ENCODE measurements at regions not wholly inside any gene's neighbourhood (a gene's known extent, or its start where the extent isn't known, plus 50 kb on each side); places are given as distances from the start of the nearest gene placed in this dataset.

- TF ChIP-seq, protein P1, sequence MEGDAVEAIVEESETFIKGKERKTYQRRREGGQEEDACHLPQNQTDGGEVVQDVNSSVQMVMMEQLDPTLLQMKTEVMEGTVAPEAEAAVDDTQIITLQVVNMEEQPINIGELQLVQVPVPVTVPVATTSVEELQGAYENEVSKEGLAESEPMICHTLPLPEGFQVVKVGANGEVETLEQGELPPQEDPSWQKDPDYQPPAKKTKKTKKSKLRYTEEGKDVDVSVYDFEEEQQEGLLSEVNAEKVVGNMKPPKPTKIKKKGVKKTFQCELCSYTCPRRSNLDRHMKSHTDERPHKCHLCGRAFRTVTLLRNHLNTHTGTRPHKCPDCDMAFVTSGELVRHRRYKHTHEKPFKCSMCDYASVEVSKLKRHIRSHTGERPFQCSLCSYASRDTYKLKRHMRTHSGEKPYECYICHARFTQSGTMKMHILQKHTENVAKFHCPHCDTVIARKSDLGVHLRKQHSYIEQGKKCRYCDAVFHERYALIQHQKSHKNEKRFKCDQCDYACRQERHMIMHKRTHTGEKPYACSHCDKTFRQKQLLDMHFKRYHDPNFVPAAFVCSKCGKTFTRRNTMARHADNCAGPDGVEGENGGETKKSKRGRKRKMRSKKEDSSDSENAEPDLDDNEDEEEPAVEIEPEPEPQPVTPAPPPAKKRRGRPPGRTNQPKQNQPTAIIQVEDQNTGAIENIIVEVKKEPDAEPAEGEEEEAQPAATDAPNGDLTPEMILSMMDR (IDR thresholded peaks at IDR 0.05) = no peak
- TF ChIP-seq POLR2A (IDR thresholded peaks at IDR 0.05; ENCODE audit: low read depth) = no peak
- no peak for TF ChIP-seq EP300 (IDR thresholded peaks at IDR 0.05)
- no peak for TF ChIP-seq POLR2AphosphoS5 (IDR thresholded peaks at IDR 0.05)
These were observed 133.6 kb upstream of the IER5L start for GRCh38 chr9:129311643-129312042.

All from esophagus muscularis mucosa (tissue), 4 donors.